ENCODE measurements at regions not wholly inside any gene's neighbourhood (a gene's known extent, or its start where the extent isn't known, plus 50 kb on each side); places are given as distances from the start of the nearest gene placed in this dataset.

- TF ChIP-seq CTCF (conservative IDR thresholded peaks at IDR 0.05) (no peak), ZFX (IDR thresholded peaks at IDR 0.05) (no peak)
Measured at GRCh38 chr2:54062401-54062800, 53.0 kb upstream of the ACYP2 start.
